Endothelial cell (in vitro differentiated cells): ENCODE measurements at regions not wholly inside any gene's neighbourhood (a gene's known extent, or its start where the extent isn't known, plus 50 kb on each side); places are given as distances from the start of the nearest gene placed in this dataset.

Experiments used
- DNase-seq: peaks from one replicate; pipeline ENCODE4 v3.0.0; 2021; ENCODE audit warnings: low spot score
- H3K27ac Mint-ChIP-seq: one replicate; pipeline ENCODE4 v1.8.0; 2021; ENCODE audit warnings: mixed read lengths, inconsistent platforms; ENCODE audit not compliant: unreplicated experiment
- H3K27me3 Mint-ChIP-seq: one replicate; pipeline ENCODE4 v1.8.0; 2021; ENCODE audit warnings: mild to moderate bottlenecking, moderate library complexity, mixed read lengths, inconsistent platforms; ENCODE audit not compliant: unreplicated experiment
- H3K36me3 Mint-ChIP-seq: one replicate; pipeline ENCODE4 v1.8.0; 2021; ENCODE audit warnings: mild to moderate bottlenecking, low read depth, mixed read lengths, inconsistent platforms; ENCODE audit not compliant: unreplicated experiment
- H3K4me1 Mint-ChIP-seq: one replicate; pipeline ENCODE4 v1.8.0; 2021; ENCODE audit warnings: mild to moderate bottlenecking, mixed read lengths, inconsistent platforms; ENCODE audit not compliant: unreplicated experiment
- H3K4me3 Mint-ChIP-seq: one replicate; pipeline ENCODE4 v1.8.0; 2021; ENCODE audit warnings: mild to moderate bottlenecking, mixed read lengths, inconsistent platforms; ENCODE audit not compliant: unreplicated experiment
- H3K9me3 Mint-ChIP-seq: one replicate; pipeline ENCODE4 v1.8.0; 2021; ENCODE audit warnings: mixed read lengths, inconsistent platforms; ENCODE audit not compliant: unreplicated experiment
- TF ChIP-seq, protein P1 (sequence below): fragments of 200-600 bp; sonication (generic); IDR thresholded peaks from one replicate; pipeline ENCODE4 v1.5.0; 2021; ENCODE audit warnings: antibody characterized with exemption; ENCODE audit not compliant: unreplicated experiment

- no peaks in the 10 kb centered on the region for H3K9me3 Mint-ChIP-seq
- TF ChIP-seq, protein P1, sequence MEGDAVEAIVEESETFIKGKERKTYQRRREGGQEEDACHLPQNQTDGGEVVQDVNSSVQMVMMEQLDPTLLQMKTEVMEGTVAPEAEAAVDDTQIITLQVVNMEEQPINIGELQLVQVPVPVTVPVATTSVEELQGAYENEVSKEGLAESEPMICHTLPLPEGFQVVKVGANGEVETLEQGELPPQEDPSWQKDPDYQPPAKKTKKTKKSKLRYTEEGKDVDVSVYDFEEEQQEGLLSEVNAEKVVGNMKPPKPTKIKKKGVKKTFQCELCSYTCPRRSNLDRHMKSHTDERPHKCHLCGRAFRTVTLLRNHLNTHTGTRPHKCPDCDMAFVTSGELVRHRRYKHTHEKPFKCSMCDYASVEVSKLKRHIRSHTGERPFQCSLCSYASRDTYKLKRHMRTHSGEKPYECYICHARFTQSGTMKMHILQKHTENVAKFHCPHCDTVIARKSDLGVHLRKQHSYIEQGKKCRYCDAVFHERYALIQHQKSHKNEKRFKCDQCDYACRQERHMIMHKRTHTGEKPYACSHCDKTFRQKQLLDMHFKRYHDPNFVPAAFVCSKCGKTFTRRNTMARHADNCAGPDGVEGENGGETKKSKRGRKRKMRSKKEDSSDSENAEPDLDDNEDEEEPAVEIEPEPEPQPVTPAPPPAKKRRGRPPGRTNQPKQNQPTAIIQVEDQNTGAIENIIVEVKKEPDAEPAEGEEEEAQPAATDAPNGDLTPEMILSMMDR, result no peak
Measured at GRCh38 chr13:74966814-74967424, 515.0 kb downstream of the TBC1D4 start.

GRCh38 chr13:74966275-74966674 is 515.7 kb downstream of the TBC1D4 start:
- Mint-ChIP-seq H3K27me3 (peaks cover 2% of the 10 kb centered on the region), H3K27ac (peak overlapping the region; percentile 96), H3K4me3 (no peak overlapping the region), H3K4me1 (peaks cover 26% of the 10 kb centered on the region), H3K9me3 (no peaks in the 10 kb centered on the region), H3K36me3 (no peaks in the 10 kb centered on the region)
- DNase-seq, result no peak
- TF ChIP-seq, protein P1, result no peak

More at GRCh38 chr13:74966814-74967424, 515.0 kb downstream of the TBC1D4 start:
- Mint-ChIP-seq H3K4me1 (peaks cover 26% of the 10 kb centered on the region), H3K27me3 (peaks cover 2% of the 10 kb centered on the region), H3K4me3 (no peak overlapping the region), H3K36me3 (no peaks in the 10 kb centered on the region), H3K27ac (peak overlapping the region; percentile 96)
- DNase-seq, result peak; percentile 48

DNA sequence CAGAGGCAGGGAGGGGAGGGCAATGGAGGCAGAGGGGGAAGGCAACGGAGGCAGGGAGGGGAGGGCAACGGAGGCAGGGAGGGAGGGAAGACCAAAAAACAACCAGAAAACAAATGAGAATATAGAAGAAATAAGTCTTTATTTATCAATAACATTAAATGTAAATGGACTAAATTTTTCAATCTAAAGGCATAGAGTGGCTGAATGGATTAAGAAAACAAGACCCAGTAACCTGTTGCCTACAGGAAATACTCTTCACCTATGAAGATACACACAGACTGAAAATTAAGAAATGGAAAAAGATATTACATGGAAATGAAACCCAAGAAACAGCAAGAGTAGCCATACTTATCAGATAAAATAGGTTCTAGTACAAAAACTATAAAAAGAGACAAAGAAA is 536.3 kb downstream of the TBC1D4 start:
- Mint-ChIP-seq H3K27me3 (no peaks in the 10 kb centered on the region), H3K9me3 (no peaks in the 10 kb centered on the region), H3K27ac (no peak overlapping the region), H3K4me1 (no peaks in the 10 kb centered on the region), H3K36me3 (peaks cover 4% of the 10 kb centered on the region), H3K4me3 (no peak overlapping the region)
- DNase-seq, result no peak
- TF ChIP-seq, protein P1, result no peak

DNA sequence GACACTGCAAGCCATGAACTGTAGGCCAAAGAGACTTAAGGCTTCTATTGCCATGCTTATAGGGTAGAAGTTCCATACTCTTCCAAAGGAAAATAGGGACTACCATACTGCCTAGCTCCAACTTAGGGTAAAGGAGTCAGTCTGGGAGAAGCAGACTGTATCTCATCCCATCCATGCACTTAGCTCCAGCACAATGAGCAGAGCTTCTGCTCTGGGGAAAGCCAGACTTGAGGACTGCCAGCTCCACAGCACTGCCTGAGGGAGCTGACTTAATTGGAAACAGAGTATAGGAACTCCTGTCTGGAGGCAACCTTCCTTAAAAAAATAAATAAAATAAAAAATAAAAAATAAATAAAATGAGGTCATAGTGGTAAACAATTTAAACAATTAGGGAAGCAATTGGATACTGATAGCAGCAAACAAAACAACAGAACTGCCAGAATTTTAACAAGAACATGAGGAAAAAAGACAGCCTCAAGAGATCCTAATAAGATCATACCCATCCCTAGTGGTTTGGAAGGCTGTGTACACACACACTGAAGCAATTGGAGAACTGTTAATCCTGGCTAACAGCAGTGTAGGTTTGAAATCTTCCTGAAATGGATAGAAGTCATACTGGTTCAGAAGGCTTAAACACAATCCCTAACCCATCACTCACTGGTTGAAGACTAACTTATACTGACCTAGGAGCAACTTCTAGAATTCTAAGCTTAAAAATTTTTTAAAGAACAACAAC is 550.1 kb downstream of the TBC1D4 start:
- H3K4me3 Mint-ChIP-seq, result no peak overlapping the region
- TF ChIP-seq, protein P1, result no peak
- peaks cover 2% of the 10 kb centered on the region for H3K27me3 Mint-ChIP-seq
- DNase-seq, result no peak
- peaks cover 6% of the 10 kb centered on the region for H3K4me1 Mint-ChIP-seq
- no peaks in the 10 kb centered on the region for H3K36me3 Mint-ChIP-seq
- H3K27ac Mint-ChIP-seq, result no peak overlapping the region
- no peaks in the 10 kb centered on the region for H3K9me3 Mint-ChIP-seq

- H3K27ac Mint-ChIP-seq, result no peak overlapping the region
- TF ChIP-seq, protein P1, result no peak
- no peak overlapping the region for H3K4me3 Mint-ChIP-seq
- H3K27me3 Mint-ChIP-seq, result no peaks in the 10 kb centered on the region
- no peaks in the 10 kb centered on the region for H3K36me3 Mint-ChIP-seq
- peaks cover 6% of the 10 kb centered on the region for H3K4me1 Mint-ChIP-seq
- DNase-seq, result no peak
- no peaks in the 10 kb centered on the region for H3K9me3 Mint-ChIP-seq
Measured at GRCh38 chr13:74930402-74931165, 551.4 kb downstream of the TBC1D4 start.
